NB4 (cell line): ENCODE measurements at regions not wholly inside any gene's neighbourhood (a gene's known extent, or its start where the extent isn't known, plus 50 kb on each side); places are given as distances from the start of the nearest gene placed in this dataset.

Source experiments
- CTCF ChIP-seq: IDR thresholded peaks from one replicate; pipeline ENCODE4 v1.5.1; 2012; ENCODE audit warnings: low read depth, low read length
- POLR2A ChIP-seq: IDR thresholded peaks from 2 replicates; pipeline ENCODE4 v1.6.1; 2011; ENCODE audit warnings: mild to moderate bottlenecking; ENCODE audit not compliant: insufficient read length; ENCODE audit errors: extremely low read depth

DNA sequence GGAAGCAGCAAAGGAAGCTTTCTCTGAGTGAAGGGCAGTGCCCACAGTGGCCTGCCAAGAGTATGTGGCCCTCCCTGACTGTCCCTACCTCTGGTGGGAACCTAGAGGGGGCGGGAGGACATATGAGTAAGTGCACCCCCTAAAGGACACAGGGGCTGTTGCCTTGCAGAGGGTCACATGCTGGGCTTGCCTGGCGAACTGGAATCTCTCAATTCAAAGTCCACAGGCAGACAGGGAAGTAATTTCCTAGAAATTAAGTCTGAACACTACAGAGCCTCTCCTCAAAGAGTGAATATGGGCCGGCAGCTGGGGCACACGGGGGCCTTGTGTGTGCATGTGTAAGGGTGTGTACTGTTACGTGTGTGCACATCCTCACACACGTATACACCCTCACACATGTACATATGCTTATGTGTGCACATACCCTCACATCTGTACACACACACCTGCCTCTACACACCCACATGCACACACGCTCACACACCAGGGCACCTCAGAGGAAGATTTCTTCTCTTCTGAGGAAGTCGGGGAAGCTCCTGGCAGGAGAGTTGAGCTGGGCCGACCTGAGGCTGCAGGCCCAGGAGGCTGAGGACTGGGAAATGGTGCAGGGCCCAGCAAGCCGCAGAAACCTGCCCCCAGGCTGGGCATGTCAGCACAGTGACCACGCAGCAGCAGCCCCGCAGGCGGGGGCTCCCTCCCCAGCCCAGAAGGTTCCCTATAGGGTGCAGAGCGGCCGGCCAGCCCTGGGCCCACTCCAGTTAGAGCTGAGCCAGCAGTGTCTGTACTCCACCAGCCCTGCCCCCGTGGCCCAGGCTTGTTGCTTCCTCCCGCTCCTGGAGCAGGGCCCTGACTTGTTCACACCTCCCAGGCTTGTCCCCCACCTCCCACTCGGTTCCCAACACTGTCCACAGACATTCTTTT, 77.4 kb upstream of the TAF1B start:
- TF ChIP-seq CTCF (peak; percentile 10), POLR2A (no peak)
